ENCODE measurements at regions not wholly inside any gene's neighbourhood (a gene's known extent, or its start where the extent isn't known, plus 50 kb on each side); places are given as distances from the start of the nearest gene placed in this dataset.

- no peak for TF ChIP-seq CTCF (IDR thresholded peaks at IDR 0.05)
- no peak for TF ChIP-seq EP300 (IDR thresholded peaks at IDR 0.05)
- TF ChIP-seq POLR2AphosphoS5 (IDR thresholded peaks at IDR 0.05): no peak
- no peak for TF ChIP-seq POLR2A (IDR thresholded peaks at IDR 0.05)
Measured at GRCh38 chr4:3655963-3656362, 110.2 kb upstream of the ADRA2C start.

Measured in gastroesophageal sphincter (tissue), 3 donors.